ENCODE measurements at regions not wholly inside any gene's neighbourhood (a gene's known extent, or its start where the extent isn't known, plus 50 kb on each side); places are given as distances from the start of the nearest gene placed in this dataset.

DNA sequence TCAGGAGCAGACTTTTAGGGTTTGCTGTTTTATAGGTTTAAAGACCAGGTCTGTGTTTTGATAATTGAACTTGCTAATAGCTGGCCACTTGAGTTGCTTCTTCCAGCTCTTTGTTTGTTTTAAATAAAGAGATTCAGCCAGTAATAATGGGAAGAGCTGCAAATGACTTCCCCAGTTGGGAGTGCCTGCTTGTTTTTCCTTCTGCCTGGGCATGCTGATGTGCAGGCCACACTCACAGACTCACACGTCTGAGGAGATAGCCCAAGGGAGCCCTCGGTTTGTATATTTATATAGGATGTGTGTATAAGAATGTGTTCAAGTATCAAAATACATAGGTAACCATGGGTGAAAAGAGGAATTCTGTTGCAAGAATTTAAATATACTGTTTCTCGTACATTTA lies 78.2 kb upstream of the BOC start:
- ChIA-PET CTCF (no interaction called here), POLR2A (no interaction called here), RAD21 (ENCODE audit: low non-redundant PET in 1 of 2, low total read pairs in 2 of 2, uncharacterized antibody in 2 of 2, unreplicated experiment in 2 of 2) (no interaction called here)
- Histone ChIP-seq H3K9ac (ENCODE audit: low read length) (no peak overlapping the region), H3K36me3 (ENCODE audit: control insufficient read depth in 1 of 2, insufficient read depth in 2 of 2, low read length in 2 of 2) (no peaks in the 10 kb centered on the region), H3K79me2 (ENCODE audit: insufficient read depth, low read length) (no peaks in the 10 kb centered on the region), H3K4me1 (ENCODE audit: control insufficient read depth in 1 of 2, insufficient read depth in 2 of 2, low read length in 2 of 2) (peaks cover 0 to 5% of the 10 kb centered on the region in 2 experiments; a peak in 1 of 4 replicates), H2AFZ (ENCODE audit: low read depth, low read length, poor library complexity, severe bottlenecking) (no peak overlapping the region), H3K4me3 (replicated peaks in 1 of 2; ENCODE audit: low read depth in 1 of 2, low read length in 2 of 2) (no peak overlapping the region), H3K9me2 (ENCODE audit: insufficient read depth) (no peaks in the 10 kb centered on the region), H3K4me2 (ENCODE audit: low read length) (no peak overlapping the region), H3K27ac (ENCODE audit: low read depth, low read length) (no peak overlapping the region), H3K27me3 (ENCODE audit: insufficient read depth, low read length) (no peaks in the 10 kb centered on the region), H4K20me1 (ENCODE audit: insufficient read depth) (no peaks in the 10 kb centered on the region), H3K9me3 (ENCODE audit: control insufficient read depth in 1 of 2, insufficient read depth in 1 of 2, low read depth in 1 of 2, low read length in 2 of 2) (no peaks in the 10 kb centered on the region)
- intact Hi-C loops (cut with micrococcal nuclease) = no loop called here
- ATAC-seq (no peak), DNase-seq (ENCODE audit: low read depth, low spot score) (no peak)
- TF ChIP-seq POLR2A (IDR thresholded peaks at IDR 0.05; ENCODE audit: borderline replicate concordance, extremely low read depth, insufficient read depth, insufficient read length) (no peak), SP1 (IDR thresholded peaks at IDR 0.05; ENCODE audit: low read depth) (no peak), JUND (IDR thresholded peaks at IDR 0.05) (no peak), POLR2AphosphoS5 (IDR thresholded peaks at IDR 0.05; ENCODE audit: low read depth, low read length) (no peak), TCF7L2 (IDR thresholded peaks at IDR 0.05; ENCODE audit: borderline replicate concordance, extremely low read depth, insufficient read depth, insufficient read length) (no peak), EZH2phosphoT487 (IDR thresholded peaks at IDR 0.05; ENCODE audit: borderline replicate concordance) (no peak), ZNF274 (IDR thresholded peaks at IDR 0.05; ENCODE audit: low read depth, low read length) (no peak), YY1 (IDR thresholded peaks at IDR 0.05; ENCODE audit: extremely low read depth, insufficient replicate concordance, low read depth, low read length) (no peak), FOSL1 (IDR thresholded peaks at IDR 0.05; ENCODE audit: low read depth) (no peak), RAD21 (IDR thresholded peaks at IDR 0.05; ENCODE audit: low read depth) (no peak), EZH2 (IDR thresholded peaks at IDR 0.05) (no peak)
- TF ChIP-seq, protein P1, sequence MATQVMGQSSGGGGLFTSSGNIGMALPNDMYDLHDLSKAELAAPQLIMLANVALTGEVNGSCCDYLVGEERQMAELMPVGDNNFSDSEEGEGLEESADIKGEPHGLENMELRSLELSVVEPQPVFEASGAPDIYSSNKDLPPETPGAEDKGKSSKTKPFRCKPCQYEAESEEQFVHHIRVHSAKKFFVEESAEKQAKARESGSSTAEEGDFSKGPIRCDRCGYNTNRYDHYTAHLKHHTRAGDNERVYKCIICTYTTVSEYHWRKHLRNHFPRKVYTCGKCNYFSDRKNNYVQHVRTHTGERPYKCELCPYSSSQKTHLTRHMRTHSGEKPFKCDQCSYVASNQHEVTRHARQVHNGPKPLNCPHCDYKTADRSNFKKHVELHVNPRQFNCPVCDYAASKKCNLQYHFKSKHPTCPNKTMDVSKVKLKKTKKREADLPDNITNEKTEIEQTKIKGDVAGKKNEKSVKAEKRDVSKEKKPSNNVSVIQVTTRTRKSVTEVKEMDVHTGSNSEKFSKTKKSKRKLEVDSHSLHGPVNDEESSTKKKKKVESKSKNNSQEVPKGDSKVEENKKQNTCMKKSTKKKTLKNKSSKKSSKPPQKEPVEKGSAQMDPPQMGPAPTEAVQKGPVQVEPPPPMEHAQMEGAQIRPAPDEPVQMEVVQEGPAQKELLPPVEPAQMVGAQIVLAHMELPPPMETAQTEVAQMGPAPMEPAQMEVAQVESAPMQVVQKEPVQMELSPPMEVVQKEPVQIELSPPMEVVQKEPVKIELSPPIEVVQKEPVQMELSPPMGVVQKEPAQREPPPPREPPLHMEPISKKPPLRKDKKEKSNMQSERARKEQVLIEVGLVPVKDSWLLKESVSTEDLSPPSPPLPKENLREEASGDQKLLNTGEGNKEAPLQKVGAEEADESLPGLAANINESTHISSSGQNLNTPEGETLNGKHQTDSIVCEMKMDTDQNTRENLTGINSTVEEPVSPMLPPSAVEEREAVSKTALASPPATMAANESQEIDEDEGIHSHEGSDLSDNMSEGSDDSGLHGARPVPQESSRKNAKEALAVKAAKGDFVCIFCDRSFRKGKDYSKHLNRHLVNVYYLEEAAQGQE (IDR thresholded peaks at IDR 0.05; ENCODE audit: low read depth) = no peak
- TF ChIP-seq, protein P2, sequence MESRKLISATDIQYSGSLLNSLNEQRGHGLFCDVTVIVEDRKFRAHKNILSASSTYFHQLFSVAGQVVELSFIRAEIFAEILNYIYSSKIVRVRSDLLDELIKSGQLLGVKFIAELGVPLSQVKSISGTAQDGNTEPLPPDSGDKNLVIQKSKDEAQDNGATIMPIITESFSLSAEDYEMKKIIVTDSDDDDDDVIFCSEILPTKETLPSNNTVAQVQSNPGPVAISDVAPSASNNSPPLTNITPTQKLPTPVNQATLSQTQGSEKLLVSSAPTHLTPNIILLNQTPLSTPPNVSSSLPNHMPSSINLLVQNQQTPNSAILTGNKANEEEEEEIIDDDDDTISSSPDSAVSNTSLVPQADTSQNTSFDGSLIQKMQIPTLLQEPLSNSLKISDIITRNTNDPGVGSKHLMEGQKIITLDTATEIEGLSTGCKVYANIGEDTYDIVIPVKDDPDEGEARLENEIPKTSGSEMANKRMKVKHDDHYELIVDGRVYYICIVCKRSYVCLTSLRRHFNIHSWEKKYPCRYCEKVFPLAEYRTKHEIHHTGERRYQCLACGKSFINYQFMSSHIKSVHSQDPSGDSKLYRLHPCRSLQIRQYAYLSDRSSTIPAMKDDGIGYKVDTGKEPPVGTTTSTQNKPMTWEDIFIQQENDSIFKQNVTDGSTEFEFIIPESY (IDR thresholded peaks at IDR 0.05; ENCODE audit: extremely low read depth, insufficient replicate concordance, low read length) = no peak
- TF ChIP-seq, protein P3, sequence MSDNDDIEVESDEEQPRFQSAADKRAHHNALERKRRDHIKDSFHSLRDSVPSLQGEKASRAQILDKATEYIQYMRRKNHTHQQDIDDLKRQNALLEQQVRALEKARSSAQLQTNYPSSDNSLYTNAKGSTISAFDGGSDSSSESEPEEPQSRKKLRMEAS (IDR thresholded peaks at IDR 0.05) = no peak
- TF ChIP-seq, protein P4, sequence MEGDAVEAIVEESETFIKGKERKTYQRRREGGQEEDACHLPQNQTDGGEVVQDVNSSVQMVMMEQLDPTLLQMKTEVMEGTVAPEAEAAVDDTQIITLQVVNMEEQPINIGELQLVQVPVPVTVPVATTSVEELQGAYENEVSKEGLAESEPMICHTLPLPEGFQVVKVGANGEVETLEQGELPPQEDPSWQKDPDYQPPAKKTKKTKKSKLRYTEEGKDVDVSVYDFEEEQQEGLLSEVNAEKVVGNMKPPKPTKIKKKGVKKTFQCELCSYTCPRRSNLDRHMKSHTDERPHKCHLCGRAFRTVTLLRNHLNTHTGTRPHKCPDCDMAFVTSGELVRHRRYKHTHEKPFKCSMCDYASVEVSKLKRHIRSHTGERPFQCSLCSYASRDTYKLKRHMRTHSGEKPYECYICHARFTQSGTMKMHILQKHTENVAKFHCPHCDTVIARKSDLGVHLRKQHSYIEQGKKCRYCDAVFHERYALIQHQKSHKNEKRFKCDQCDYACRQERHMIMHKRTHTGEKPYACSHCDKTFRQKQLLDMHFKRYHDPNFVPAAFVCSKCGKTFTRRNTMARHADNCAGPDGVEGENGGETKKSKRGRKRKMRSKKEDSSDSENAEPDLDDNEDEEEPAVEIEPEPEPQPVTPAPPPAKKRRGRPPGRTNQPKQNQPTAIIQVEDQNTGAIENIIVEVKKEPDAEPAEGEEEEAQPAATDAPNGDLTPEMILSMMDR (IDR thresholded peaks at IDR 0.05 in 2 of 3, conservative IDR thresholded peaks at IDR 0.05 in 1 of 3; ENCODE audit: borderline replicate concordance in 1 of 3, insufficient read depth in 1 of 3, low read depth in 2 of 3, low read length in 2 of 3) = no peak
- BruUV-seq (replicated peaks) = no TSS peak
